GM12874 (cell line): ENCODE measurements at regions not wholly inside any gene's neighbourhood (a gene's known extent, or its start where the extent isn't known, plus 50 kb on each side); places are given as distances from the start of the nearest gene placed in this dataset.

Source experiments
- CTCF ChIP-seq: IDR thresholded peaks from 2 replicates; pipeline ENCODE4 v1.5.1; 2011; ENCODE audit warnings: low read depth, mild to moderate bottlenecking, control low read depth, low read length, moderate library complexity; ENCODE audit not compliant: insufficient read depth

GRCh38 chr21:16711757-16712156 is 801.1 kb upstream of the CXADR start:
- no peak for TF ChIP-seq CTCF

- TF ChIP-seq CTCF = no peak
Measured at GRCh38 chr21:16713331-16714117, 799.3 kb upstream of the CXADR start.

- TF ChIP-seq CTCF = no peak
Measured at GRCh38 chr21:16740511-16740910, 772.3 kb upstream of the CXADR start.

- no peak for TF ChIP-seq CTCF
Measured at GRCh38 chr21:16741141-16741665, 771.6 kb upstream of the CXADR start.

GRCh38 chr21:16742131-16742641 is 770.7 kb upstream of the CXADR start:
- no peak for TF ChIP-seq CTCF

- TF ChIP-seq CTCF = no peak
Measured at GRCh38 chr21:16742741-16743140, 770.1 kb upstream of the CXADR start.

- TF ChIP-seq CTCF = no peak
Measured at GRCh38 chr21:16743317-16743716, 769.5 kb upstream of the CXADR start.
